ENCODE measurements at regions not wholly inside any gene's neighbourhood (a gene's known extent, or its start where the extent isn't known, plus 50 kb on each side); places are given as distances from the start of the nearest gene placed in this dataset.

DNA sequence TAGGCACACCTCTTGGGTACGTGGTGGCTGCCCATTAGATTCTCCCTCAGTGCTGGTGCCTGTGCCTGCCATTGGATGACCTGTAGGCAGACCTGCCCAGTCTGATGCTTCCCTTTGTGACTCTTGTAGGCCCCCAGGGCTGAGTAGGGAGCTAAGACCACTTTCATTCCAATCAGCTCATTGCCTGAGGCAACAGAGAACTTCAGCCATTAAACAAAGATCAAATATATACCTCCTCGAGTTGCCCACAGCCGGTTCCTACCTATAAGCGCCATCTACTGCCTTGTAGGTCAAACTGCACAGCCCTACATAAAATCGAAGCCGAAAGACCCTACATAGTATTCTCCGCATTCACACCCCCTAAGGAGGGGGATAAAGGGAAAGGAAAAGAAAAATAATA, 184.6 kb downstream of the ETAA1 start:
- TF ChIP-seq, protein P1, sequence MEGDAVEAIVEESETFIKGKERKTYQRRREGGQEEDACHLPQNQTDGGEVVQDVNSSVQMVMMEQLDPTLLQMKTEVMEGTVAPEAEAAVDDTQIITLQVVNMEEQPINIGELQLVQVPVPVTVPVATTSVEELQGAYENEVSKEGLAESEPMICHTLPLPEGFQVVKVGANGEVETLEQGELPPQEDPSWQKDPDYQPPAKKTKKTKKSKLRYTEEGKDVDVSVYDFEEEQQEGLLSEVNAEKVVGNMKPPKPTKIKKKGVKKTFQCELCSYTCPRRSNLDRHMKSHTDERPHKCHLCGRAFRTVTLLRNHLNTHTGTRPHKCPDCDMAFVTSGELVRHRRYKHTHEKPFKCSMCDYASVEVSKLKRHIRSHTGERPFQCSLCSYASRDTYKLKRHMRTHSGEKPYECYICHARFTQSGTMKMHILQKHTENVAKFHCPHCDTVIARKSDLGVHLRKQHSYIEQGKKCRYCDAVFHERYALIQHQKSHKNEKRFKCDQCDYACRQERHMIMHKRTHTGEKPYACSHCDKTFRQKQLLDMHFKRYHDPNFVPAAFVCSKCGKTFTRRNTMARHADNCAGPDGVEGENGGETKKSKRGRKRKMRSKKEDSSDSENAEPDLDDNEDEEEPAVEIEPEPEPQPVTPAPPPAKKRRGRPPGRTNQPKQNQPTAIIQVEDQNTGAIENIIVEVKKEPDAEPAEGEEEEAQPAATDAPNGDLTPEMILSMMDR (conservative IDR thresholded peaks at IDR 0.05; ENCODE audit: low read length), result peak; percentile 59
- TF ChIP-seq EZH2phosphoT487 (IDR thresholded peaks at IDR 0.05; ENCODE audit: borderline replicate concordance), result no peak
